Gastrocnemius medialis (tissue), 4 donors: ENCODE measurements at regions not wholly inside any gene's neighbourhood (a gene's known extent, or its start where the extent isn't known, plus 50 kb on each side); places are given as distances from the start of the nearest gene placed in this dataset.
"Not testable (repeated sequence)": the region's sequence is repeated elsewhere in the genome, so short reads cannot be mapped to it uniquely, and the experiment has no call there.

Experiments
- CTCF ChIP-seq, 5 experiments: fragments of 450-650 bp in 3 of 5; fragments of 200-600 bp in 2 of 5; sonication (generic) in 2 of 5; IDR thresholded peaks in 4 of 5; conservative IDR thresholded peaks in 1 of 5; 1 replicate in 4 of 5; 2 replicates in 1 of 5; pipeline ENCODE4 v1.5.1; 2016 to 2019; ENCODE audit warnings: antibody characterized with exemption in 5 of 5, mild to moderate bottlenecking in 3 of 5, moderate library complexity in 3 of 5
- POLR2A ChIP-seq, 2 donors: fragments of 450-650 bp; IDR thresholded peaks; one replicate each; pipeline ENCODE4 v1.6.1; 2017; ENCODE audit warnings: antibody characterized with exemption in 2 of 2, mild to moderate bottlenecking in 2 of 2, moderate library complexity in 2 of 2

- not testable (repeated sequence) for TF ChIP-seq CTCF (IDR thresholded peaks at IDR 0.05 in 4 of 5, conservative IDR thresholded peaks at IDR 0.05 in 1 of 5); POLR2A (IDR thresholded peaks at IDR 0.05)
Observed at GRCh38 chr1:120243867-120244266, 67.5 kb upstream of the SEC22B start.
